ENCODE measurements at regions not wholly inside any gene's neighbourhood (a gene's known extent, or its start where the extent isn't known, plus 50 kb on each side); places are given as distances from the start of the nearest gene placed in this dataset. TPM values are rescaled to one million over a fixed set of nuclear protein-coding genes. Genes with fewer than 3 reads are reported as not detected.
A peak's percentile ranks its signal among the peaks of the same experiment; 100 is the strongest.

DNA sequence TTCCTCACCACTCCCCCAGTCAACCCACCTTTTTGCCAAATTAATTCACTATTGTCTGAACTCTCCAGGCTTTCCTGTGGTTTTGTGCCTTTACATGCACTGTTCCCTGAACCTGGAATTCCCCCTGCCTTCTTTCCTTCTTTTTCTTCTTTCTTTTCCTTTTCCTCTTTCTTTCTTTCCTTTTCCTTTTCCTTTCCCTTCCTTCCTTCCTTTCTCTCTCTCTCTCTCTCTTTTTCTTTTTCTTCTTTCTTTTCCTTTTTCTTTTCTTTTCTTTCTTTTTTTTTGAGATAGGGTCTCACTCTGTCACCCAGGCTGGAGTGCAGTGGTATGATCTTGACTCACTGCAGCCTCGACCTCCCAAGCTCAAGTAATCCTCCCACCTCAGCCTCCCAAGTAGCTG, 56.6 kb upstream of the CDC42BPA start:
- TF ChIP-seq, protein P1, sequence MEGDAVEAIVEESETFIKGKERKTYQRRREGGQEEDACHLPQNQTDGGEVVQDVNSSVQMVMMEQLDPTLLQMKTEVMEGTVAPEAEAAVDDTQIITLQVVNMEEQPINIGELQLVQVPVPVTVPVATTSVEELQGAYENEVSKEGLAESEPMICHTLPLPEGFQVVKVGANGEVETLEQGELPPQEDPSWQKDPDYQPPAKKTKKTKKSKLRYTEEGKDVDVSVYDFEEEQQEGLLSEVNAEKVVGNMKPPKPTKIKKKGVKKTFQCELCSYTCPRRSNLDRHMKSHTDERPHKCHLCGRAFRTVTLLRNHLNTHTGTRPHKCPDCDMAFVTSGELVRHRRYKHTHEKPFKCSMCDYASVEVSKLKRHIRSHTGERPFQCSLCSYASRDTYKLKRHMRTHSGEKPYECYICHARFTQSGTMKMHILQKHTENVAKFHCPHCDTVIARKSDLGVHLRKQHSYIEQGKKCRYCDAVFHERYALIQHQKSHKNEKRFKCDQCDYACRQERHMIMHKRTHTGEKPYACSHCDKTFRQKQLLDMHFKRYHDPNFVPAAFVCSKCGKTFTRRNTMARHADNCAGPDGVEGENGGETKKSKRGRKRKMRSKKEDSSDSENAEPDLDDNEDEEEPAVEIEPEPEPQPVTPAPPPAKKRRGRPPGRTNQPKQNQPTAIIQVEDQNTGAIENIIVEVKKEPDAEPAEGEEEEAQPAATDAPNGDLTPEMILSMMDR (IDR thresholded peaks at IDR 0.05; ENCODE audit: low read depth, low read length), result no peak
- CTCF ChIA-PET, result no interaction called here
- POLR2A ChIA-PET, result interaction anchor here (0.6 kb wide), 1 partner anchor 364 kb away, joined by 11 read pairs; no protein-coding TSS in a partner anchor

GRCh38 chr1:227372726-227373130, 54.4 kb upstream of the CDC42BPA start:
- ChIA-PET CTCF (no interaction called here), POLR2A (no interaction called here)
- H3K27me3 ChIP-seq (ENCODE audit: control insufficient read depth, insufficient read depth, low read length), result no peaks in the 10 kb centered on the region
- peak; percentile 20 for DNase-seq (ENCODE audit: low read depth, low spot score)
- H3K9me3 ChIP-seq (ENCODE audit: control insufficient read depth, insufficient read depth, low read length), result no peaks in the 10 kb centered on the region
- TF ChIP-seq, protein P1 (IDR thresholded peaks at IDR 0.05; ENCODE audit: low read depth, low read length), result no peak
- no peak overlapping the region for H3K4me3 ChIP-seq (ENCODE audit: low read depth, low read length)
- no peak overlapping the region for H3K27ac ChIP-seq (ENCODE audit: low read depth, low read length)

More for the DNA sequence above, 56.6 kb upstream of the CDC42BPA start:
- no peak overlapping the region for H3K4me3 ChIP-seq (ENCODE audit: low read depth, low read length)
- no peaks in the 10 kb centered on the region for H3K9me3 ChIP-seq (ENCODE audit: control insufficient read depth, insufficient read depth, low read length)
- H3K27me3 ChIP-seq (ENCODE audit: control insufficient read depth, insufficient read depth, low read length), result no peaks in the 10 kb centered on the region
- H3K27ac ChIP-seq (ENCODE audit: low read depth, low read length), result no peak overlapping the region
- no peak for DNase-seq (ENCODE audit: low read depth, low spot score)

GRCh38 chr1:227370533-227371254, 52.4 kb upstream of the CDC42BPA start:
- ChIA-PET CTCF (no interaction called here), POLR2A (no interaction called here)
- H3K4me3 ChIP-seq (ENCODE audit: low read depth, low read length), result no peak overlapping the region
- no peak for DNase-seq (ENCODE audit: low read depth, low spot score)
- H3K9me3 ChIP-seq (ENCODE audit: control insufficient read depth, insufficient read depth, low read length), result no peaks in the 10 kb centered on the region
- no peaks in the 10 kb centered on the region for H3K27me3 ChIP-seq (ENCODE audit: control insufficient read depth, insufficient read depth, low read length)
- no peak overlapping the region for H3K27ac ChIP-seq (ENCODE audit: low read depth, low read length)
- TF ChIP-seq, protein P1 (IDR thresholded peaks at IDR 0.05; ENCODE audit: low read depth, low read length), result no peak

- ChIA-PET POLR2A (interaction anchor here (0.6 kb wide), 1 partner anchor 65 kb away, joined by 3 read pairs; no protein-coding TSS in a partner anchor), CTCF (no interaction called here)
- H3K9me3 ChIP-seq (ENCODE audit: control insufficient read depth, insufficient read depth, low read length), result no peaks in the 10 kb centered on the region
- TF ChIP-seq, protein P1 (IDR thresholded peaks at IDR 0.05; ENCODE audit: low read depth, low read length), result no peak
- H3K27me3 ChIP-seq (ENCODE audit: control insufficient read depth, insufficient read depth, low read length), result no peaks in the 10 kb centered on the region
- H3K4me3 ChIP-seq (ENCODE audit: low read depth, low read length), result no peak overlapping the region
- no peak overlapping the region for H3K27ac ChIP-seq (ENCODE audit: low read depth, low read length)
- no peak for DNase-seq (ENCODE audit: low read depth, low spot score)
These were observed 50.9 kb upstream of the CDC42BPA start for GRCh38 chr1:227369102-227369760.

Small RNA genes lying in the stretch of these regions (small RNA-seq; reads per million reads assigned to genes)
- gene AL451054.2 (ENCODE audit: insufficient read length, low read depth), result not detected
- gene BTF3P9 (ENCODE audit: insufficient read length, low read depth), result not detected

Measured in AG04450 (cell line).